T1000 (cell line): ENCODE measurements at regions not wholly inside any gene's neighbourhood (a gene's known extent, or its start where the extent isn't known, plus 50 kb on each side); places are given as distances from the start of the nearest gene placed in this dataset.
"Not testable (repeated sequence)": the region's sequence is repeated elsewhere in the genome, so short reads cannot be mapped to it uniquely, and the experiment has no call there.

Experiments
- DNase-seq: peaks from one replicate; lab custom pipeline; 2025; ENCODE audit warnings: mixed read lengths; lab: John Stamatoyannopoulos, UW

GRCh38 chr15:96914081-96914480 is 583.6 kb downstream of the NR2F2 start:
- DNase-seq, result no peak

- DNase-seq, result no peak
These were observed 586.2 kb downstream of the NR2F2 start for GRCh38 chr15:96916750-96917149.

GRCh38 chr15:96924570-96924969 is 594.1 kb downstream of the NR2F2 start:
- no peak for DNase-seq

GRCh38 chr15:96947296-96948229 is 617.1 kb downstream of the NR2F2 start:
- DNase-seq, result no peak

- peak; percentile 2 for DNase-seq
These were observed 618.5 kb downstream of the NR2F2 start for GRCh38 chr15:96948981-96949380.

GRCh38 chr15:96958721-96959120 is 628.2 kb downstream of the NR2F2 start:
- no peak for DNase-seq

GRCh38 chr15:96959501-96959900 is 629.0 kb downstream of the NR2F2 start:
- DNase-seq, result no peak

GRCh38 chr15:96960711-96961480 is 630.4 kb downstream of the NR2F2 start:
- no peak for DNase-seq

GRCh38 chr15:96966554-96966953 is 636.1 kb downstream of the NR2F2 start:
- no peak for DNase-seq

GRCh38 chr15:96969732-96970710 is 639.5 kb downstream of the NR2F2 start:
- DNase-seq, result no peak

- no peak for DNase-seq
These were observed 641.7 kb downstream of the NR2F2 start for GRCh38 chr15:96972201-96972600.

- no peak for DNase-seq
These were observed 644.3 kb downstream of the NR2F2 start for GRCh38 chr15:96974761-96975160.

- no peak for DNase-seq
These were observed 647.4 kb downstream of the NR2F2 start for GRCh38 chr15:96977886-96978285.

GRCh38 chr15:96978937-96979473 is 648.5 kb downstream of the NR2F2 start:
- DNase-seq, result no peak

GRCh38 chr15:96984121-96984671 is 653.7 kb downstream of the NR2F2 start:
- DNase-seq, result not testable (repeated sequence)

GRCh38 chr15:96992817-96993216 is 662.3 kb downstream of the NR2F2 start:
- no peak for DNase-seq

- DNase-seq, result no peak
These were observed 667.0 kb downstream of the NR2F2 start for GRCh38 chr15:96997538-96997937.

- DNase-seq, result no peak
These were observed 678.5 kb downstream of the NR2F2 start for GRCh38 chr15:97009031-97009431.

- no peak for DNase-seq
These were observed 682.5 kb downstream of the NR2F2 start for GRCh38 chr15:97012986-97013385.

GRCh38 chr15:97013491-97013890 is 683.0 kb downstream of the NR2F2 start:
- DNase-seq, result no peak

- no peak for DNase-seq
These were observed 683.5 kb downstream of the NR2F2 start for GRCh38 chr15:97014001-97014400.
